ENCODE measurements at regions not wholly inside any gene's neighbourhood (a gene's known extent, or its start where the extent isn't known, plus 50 kb on each side); places are given as distances from the start of the nearest gene placed in this dataset.
"Not testable (repeated sequence)": the region's sequence is repeated elsewhere in the genome, so short reads cannot be mapped to it uniquely, and the experiment has no call there.

DNA sequence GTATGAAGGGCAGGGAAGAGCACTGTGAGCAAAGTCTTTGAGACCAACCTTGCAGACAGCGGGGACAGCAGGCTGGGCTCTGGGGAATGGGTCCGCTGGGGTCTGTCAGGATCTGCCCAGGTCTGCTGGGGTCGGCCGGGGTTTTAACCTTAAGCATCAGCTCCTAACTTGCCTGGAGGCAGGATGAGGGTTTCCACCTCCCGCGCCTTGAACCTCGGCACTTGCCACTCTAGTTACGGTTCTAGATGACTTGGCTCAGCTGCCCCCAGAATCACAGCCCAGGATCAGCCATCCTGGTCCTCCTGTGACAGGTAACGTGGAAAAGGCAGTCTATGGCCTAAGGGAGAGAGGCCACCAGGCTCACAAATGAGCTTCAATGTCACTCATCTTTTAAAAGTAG, 50.4 kb upstream of the CACUL1 start:
- Mint-ChIP-seq H3K4me1 (no peaks in the 10 kb centered on the region), H3K36me3 (no peaks in the 10 kb centered on the region), H3K4me3 (no peak overlapping the region)

DNA sequence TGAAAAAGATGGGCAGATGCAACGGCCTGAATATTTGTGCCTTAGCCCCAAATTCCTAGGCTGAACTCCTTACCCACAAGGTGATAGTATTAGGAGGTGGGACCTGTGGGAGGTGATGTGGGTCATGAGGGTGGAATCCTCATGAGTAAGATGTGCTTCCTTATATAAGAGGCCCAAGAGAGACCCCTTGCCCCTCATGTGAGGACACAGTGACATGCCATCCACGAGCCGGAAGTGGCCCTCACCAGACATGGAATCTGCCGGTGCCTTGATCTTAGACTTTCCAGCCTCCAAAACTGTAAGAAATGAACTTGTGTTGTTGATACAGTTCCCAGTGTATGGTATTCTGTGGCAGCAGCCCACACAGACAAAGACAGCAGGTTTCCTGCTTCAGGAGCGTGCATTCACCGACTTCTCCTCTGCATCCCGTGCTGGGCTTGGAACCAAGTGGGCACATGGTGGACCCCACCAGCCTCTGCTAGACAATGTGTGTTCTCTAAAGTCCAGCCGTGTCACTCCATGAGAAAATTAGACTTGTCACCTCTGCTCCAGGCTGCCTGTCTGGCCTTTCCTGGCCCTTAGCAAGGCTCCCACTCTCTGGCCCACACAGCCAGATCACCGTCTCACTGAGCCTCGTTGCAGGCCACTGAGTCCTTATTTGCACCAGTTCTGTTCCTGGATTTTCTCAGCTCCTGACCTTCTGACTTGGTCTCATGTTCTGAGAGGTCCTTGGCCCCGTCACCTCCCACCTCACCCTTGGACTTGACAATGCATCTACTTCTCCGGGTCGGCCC, 52.9 kb upstream of the CACUL1 start:
- no peak for DNase-seq
- H3K4me1 Mint-ChIP-seq, result no peaks in the 10 kb centered on the region
- no peaks in the 10 kb centered on the region for H3K9me3 Mint-ChIP-seq
- H3K27me3 Mint-ChIP-seq (ENCODE audit: low read depth in 3 of 3), result peaks cover 0 to 3% (median 0%) of the 10 kb centered on the region in 3 donors
- H3K27ac Mint-ChIP-seq, result no peak overlapping the region
- H3K36me3 Mint-ChIP-seq, result no peaks in the 10 kb centered on the region
- no peak overlapping the region for H3K4me3 Mint-ChIP-seq

More for the DNA sequence above, 50.4 kb upstream of the CACUL1 start:
- Mint-ChIP-seq H3K27me3 (ENCODE audit: low read depth in 3 of 3) (peaks cover 0 to 2% (median 0%) of the 10 kb centered on the region in 3 donors), H3K27ac (no peak overlapping the region), H3K9me3 (no peaks in the 10 kb centered on the region)
- DNase-seq, result no peak

DNA sequence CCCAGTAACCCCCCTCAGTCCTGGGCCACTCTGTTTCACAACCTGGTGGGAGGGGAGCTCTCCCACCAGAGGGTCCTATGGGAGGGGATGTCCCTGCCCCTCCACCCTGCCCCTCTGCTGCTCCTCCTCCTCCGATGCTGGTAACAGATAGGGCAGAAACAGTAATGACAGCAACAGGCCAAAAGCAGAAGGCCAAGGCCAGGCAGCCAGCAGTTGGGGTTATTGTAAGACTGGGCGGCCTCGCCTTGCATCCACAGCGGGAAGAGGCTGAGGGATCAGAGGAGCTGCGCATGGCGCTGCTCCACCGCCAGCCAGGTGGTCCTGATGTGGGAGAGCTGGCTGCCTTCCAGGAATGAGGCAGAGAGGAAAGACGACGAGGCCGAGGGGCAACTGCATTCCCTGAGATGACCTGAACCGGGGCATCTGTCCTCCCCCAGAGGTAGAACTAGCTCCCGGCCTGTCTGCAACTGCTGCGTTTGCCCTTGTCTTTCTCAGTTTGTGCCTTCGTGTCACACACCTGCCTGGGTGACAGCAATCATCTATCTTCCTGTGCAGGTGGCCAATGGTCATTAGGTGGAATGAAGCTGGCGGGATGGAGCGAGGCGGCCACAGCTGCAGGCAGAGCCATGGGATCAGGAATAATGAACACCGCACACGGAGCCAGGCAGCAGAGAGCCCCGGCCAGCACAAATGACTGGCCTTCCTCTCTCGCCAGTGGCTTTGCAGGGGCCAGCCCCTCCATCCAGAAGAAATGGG, 54.0 kb upstream of the CACUL1 start:
- H3K9me3 Mint-ChIP-seq, result no peaks in the 10 kb centered on the region
- no peaks in the 10 kb centered on the region for H3K36me3 Mint-ChIP-seq
- DNase-seq, result no peak
- H3K4me3 Mint-ChIP-seq, result no peak overlapping the region
- peaks cover 0 to 4% (median 0%) of the 10 kb centered on the region in 3 donors for H3K27me3 Mint-ChIP-seq (ENCODE audit: low read depth in 3 of 3)
- no peak overlapping the region for H3K27ac Mint-ChIP-seq
- no peaks in the 10 kb centered on the region for H3K4me1 Mint-ChIP-seq

DNA sequence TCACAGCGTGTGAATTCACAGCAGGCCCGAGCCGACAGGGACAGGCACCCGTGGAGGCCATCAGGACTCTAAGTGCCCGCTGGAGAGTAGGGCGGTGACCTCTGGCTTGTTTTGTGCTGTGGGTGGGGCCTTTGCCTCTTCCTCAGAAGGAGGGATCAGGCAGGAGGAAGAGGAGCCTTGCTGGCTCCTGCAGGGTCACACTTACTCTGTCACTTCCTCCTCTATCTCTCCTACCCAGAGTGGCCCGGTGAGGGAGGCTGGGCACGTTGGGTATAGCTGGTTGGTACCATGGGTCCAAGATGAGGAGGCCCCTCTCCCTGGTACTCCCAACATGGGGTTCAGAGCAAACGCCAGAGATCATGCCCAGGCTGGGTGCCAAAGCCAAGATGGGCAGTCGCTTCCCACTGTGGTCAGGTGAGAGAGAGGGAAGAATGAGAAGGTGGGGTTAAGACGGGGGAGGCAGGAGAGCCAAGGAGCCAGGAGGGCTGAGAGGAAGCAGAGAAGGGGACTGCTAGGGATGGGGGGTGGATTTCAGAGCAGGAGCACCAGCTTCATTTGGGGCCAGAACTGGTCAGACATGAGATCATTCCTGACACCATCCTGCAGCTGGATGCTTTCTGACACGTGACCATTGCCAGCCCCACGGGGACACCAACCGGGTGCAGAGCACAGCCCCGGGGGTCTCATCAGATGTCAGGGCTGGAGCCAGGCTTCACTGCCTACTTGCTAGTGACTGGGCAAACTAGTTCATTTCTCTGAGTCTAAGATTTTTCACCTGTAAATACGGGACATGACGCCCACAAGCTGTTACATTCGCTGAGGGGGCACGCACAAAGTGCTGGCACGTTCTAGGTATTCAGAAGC, 54.8 kb upstream of the CACUL1 start:
- H3K4me3 Mint-ChIP-seq, result no peak overlapping the region
- H3K4me1 Mint-ChIP-seq, result no peaks in the 10 kb centered on the region
- peaks cover 0 to 3% (median 0%) of the 10 kb centered on the region in 3 donors for H3K27me3 Mint-ChIP-seq (ENCODE audit: low read depth in 3 of 3)
- peak overlapping the region in 1 of 6 donors; percentile 32 for H3K27ac Mint-ChIP-seq
- H3K36me3 Mint-ChIP-seq, result no peaks in the 10 kb centered on the region
- DNase-seq, result no peak
- no peaks in the 10 kb centered on the region for H3K9me3 Mint-ChIP-seq

DNA sequence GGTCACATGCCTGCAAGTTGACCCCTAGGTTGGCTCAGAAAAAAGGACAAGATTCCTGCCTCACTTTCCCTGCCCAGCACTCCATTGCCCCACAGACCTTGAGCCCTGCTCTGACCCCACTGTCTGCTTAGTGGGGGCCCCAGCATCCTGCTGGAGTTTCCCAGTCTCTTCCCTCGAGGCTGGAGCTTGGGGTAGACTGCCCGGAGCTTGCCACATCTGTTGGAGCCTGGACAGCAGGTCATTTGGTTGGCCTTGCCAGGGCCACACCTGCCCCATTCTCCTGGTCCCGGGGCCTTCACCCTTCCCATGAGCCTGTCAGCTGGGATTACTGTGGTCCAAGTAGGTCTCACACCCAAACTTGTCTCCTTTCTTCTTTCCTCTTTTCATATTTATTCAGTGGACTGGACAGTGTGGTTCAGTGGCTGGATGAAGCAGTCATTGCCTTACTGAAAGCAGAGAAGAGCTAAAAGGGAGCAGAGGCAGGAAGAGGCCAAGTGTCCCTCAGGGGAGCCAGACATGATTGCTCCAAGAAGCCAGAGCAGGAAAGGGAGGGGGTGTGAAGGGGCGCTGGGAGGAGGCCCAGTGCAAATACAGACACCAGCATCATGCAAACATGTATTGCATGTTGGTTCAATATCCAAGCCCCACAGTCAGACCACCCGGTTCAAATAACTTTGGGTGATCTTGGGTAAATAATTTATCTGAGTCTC, 56.2 kb upstream of the CACUL1 start:
- Mint-ChIP-seq H3K27ac (no peak overlapping the region), H3K9me3 (no peaks in the 10 kb centered on the region), H3K4me3 (no peak overlapping the region), H3K27me3 (ENCODE audit: low read depth in 3 of 3) (peaks cover 0 to 2% (median 0%) of the 10 kb centered on the region in 3 donors), H3K36me3 (no peaks in the 10 kb centered on the region), H3K4me1 (no peaks in the 10 kb centered on the region)
- no peak for DNase-seq

DNA sequence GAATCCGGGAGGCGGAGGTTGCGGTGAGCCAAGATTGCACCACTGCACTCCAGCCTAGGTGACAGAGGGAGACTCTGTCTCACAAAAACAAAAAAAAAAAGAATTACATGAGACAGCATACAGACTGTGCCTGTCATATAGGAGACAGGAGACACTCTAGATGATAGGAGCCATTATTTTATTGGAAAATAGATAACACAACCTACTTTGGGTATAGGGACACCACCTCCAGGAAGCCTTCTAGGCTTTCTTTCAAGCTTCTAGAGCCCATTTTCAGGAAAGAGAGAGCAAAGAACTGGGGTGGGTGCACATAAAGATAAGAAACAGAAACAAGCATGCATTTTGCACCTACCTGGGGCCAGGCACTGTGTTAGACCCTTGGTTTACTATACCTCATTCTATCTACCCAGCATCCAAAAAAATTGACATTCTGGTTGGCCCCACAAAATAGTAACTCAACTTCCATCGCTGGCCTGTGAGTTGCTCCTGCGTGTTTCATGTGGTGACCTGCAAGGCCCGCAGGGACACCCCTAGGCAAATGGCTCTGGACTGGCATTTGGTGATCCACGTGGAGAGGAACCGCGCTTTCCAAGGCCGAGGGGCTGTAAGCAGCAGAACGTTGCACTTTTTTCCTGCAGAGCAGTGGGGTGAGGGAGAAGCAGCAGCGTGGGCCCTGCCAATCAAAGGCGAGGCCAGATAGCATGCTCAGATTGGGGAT, 57.1 kb upstream of the CACUL1 start:
- Mint-ChIP-seq H3K4me1 (no peaks in the 10 kb centered on the region), H3K4me3 (no peak overlapping the region), H3K9me3 (no peaks in the 10 kb centered on the region), H3K27ac (no peak overlapping the region), H3K27me3 (ENCODE audit: low read depth in 3 of 3) (peaks cover 0 to 2% (median 0%) of the 10 kb centered on the region in 3 donors), H3K36me3 (no peaks in the 10 kb centered on the region)
- DNase-seq, result no peak

DNA sequence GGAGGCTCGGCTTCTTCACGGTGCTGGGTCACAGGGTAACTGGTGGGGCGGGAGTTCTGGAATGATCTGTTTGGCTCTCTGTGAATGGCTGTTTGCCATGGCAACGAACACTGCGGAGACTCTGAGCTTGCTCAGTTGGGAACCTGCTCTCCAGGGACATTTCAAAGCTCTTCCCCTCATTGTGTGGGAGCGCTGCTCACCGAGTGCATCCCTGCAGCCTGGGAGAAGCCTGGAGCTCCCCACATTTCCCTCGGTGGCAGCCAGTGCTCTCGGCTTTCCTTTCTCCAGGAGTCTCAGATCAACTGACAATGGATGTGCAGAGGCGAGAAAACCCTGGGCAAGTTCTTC, 57.6 kb upstream of the CACUL1 start:
- no peaks in the 10 kb centered on the region for H3K9me3 Mint-ChIP-seq
- H3K36me3 Mint-ChIP-seq, result no peaks in the 10 kb centered on the region
- H3K4me3 Mint-ChIP-seq, result no peak overlapping the region
- H3K4me1 Mint-ChIP-seq, result no peaks in the 10 kb centered on the region
- DNase-seq, result no peak
- H3K27ac Mint-ChIP-seq, result no peak overlapping the region
- peaks cover 0 to 2% (median 0%) of the 10 kb centered on the region in 3 donors for H3K27me3 Mint-ChIP-seq (ENCODE audit: low read depth in 3 of 3)

DNA sequence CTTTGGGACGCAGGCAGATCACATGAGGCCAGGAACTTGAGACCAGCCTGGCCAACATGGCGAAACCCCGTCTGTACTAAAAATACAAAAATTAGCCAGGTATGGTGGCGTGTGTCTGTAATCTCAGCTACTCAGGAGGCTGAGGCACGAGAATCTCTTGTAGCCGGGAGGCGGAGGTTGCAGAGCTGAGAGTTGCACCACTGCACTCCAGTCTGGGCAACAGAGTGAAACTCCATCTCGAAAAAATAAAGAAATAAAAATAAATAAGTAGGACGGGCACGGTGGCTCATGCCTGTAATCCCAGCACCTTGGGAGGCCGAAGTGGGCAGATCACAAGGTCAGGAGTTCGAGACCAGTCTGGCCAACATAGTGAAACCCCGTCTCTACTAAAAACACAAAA, 58.2 kb upstream of the CACUL1 start:
- H3K4me1 Mint-ChIP-seq; DNase-seq; H3K27me3 Mint-ChIP-seq (ENCODE audit: low read depth in 3 of 3); H3K27ac Mint-ChIP-seq; H3K36me3 Mint-ChIP-seq; H3K9me3 Mint-ChIP-seq; H3K4me3 Mint-ChIP-seq: not testable (repeated sequence)

DNA sequence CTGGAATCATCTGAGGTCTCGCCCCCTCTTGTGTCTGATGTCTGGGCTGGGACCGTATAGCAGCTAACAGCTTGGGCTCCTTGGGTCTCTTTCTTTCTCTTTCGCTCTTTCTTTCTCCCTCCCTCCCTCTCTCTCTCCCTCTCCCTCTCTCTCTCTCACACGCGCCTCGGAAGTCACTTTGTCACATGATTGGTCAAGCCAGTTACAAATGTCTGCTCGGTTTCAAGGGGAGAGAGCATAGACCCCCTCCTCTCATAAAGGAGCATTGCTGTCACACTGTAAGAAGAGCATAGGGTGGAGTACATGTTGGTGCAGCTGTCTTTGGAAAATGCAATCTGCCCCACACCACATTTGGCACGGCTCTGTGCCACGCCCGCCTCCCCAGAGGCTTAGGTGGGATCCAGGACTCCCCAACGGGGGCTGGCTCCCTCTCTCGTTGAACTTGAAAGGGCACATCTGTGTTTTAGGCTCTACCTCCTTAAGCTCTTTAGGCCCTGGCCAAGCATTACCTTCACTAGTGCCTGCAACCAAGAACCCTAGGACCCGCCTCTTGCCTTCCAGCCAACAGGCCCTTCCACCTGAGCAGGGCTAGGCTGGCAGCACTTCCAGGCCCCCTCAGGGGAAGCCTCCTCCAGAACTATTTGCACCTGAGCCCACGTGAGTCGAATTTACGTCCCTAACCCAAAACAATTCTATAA, 61.9 kb upstream of the CACUL1 start:
- Mint-ChIP-seq H3K36me3 (no peaks in the 10 kb centered on the region), H3K27ac (no peak overlapping the region), H3K4me3 (no peak overlapping the region), H3K9me3 (no peaks in the 10 kb centered on the region), H3K27me3 (ENCODE audit: low read depth in 3 of 3) (peaks cover 0 to 4% (median 3%) of the 10 kb centered on the region in 3 donors), H3K4me1 (no peaks in the 10 kb centered on the region)
- no peak for DNase-seq

DNA sequence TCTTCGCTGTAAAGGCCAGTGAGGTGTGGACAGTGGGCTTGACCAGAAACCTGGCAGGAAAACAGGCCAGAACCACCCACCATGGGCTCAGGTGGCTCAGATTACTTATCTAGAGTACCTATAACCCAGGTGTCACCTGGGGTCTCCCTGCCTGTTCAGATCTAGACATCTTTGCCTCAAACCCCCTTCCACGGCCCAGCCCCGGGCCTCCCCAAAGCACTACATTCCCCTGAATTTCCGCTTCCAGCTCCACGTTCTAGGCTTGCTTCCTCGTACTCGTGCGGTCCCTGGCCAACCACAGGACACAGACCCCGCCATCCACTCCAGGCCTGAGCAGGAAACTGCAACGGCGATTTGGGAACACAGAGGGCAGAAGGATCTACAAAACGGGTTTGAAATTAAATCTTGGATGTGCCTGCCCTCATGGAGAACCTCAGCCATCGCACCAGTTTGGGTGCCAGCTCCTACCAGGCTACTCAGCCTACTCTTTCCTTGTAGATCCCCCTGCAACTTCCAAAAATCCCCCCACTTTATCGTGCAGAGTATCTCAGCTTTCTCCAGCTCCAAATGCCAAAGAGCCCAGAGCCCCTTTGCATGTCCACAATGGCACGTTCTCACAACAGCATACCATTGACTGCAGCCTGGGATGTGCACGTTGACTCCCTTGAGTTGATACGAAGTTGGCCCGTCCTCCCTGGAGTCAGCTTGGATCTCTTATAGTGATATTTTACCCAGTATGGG, 62.7 kb upstream of the CACUL1 start:
- no peak for DNase-seq
- Mint-ChIP-seq H3K27me3 (ENCODE audit: low read depth in 3 of 3) (peaks cover 0 to 4% (median 3%) of the 10 kb centered on the region in 3 donors), H3K4me1 (no peaks in the 10 kb centered on the region), H3K4me3 (no peak overlapping the region), H3K27ac (no peak overlapping the region), H3K36me3 (no peaks in the 10 kb centered on the region), H3K9me3 (no peaks in the 10 kb centered on the region)

DNA sequence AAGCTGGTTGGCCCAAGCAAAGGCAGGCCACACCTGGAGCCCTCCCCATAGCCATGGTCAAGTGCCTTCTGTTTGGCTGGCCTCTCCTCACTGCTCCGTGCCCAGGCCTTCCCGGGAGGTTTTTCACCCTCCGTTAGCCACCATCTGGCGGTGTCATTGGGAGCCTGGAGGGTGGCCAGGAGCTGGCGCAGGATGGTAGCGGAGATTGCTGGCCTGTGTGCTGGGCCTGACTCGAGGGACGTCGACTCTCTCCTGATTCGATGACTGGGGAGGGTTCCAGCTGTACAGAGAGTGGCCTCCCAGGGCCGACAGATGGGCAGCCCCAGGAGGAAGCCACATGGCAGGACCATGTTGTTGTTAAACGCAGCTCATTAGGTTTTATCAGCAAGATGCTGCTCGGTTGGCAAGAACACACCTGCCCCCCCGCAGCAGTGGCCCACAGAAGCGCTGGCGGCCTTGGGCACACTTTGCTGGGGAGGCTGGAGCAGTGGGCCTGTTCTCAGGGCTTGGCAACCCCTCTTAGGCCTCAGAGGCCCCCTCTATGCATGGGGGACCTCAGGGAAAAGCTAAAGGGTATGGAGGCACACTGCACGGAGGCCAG, 64.0 kb upstream of the CACUL1 start:
- H3K4me3 Mint-ChIP-seq, result no peak overlapping the region
- H3K27me3 Mint-ChIP-seq (ENCODE audit: low read depth in 3 of 3), result peaks cover 1 to 4% (median 1%) of the 10 kb centered on the region in 3 donors
- H3K36me3 Mint-ChIP-seq, result no peaks in the 10 kb centered on the region
- H3K27ac Mint-ChIP-seq, result no peak overlapping the region
- H3K9me3 Mint-ChIP-seq, result no peaks in the 10 kb centered on the region
- no peak for DNase-seq
- H3K4me1 Mint-ChIP-seq, result no peaks in the 10 kb centered on the region
